ENCODE measurements at regions not wholly inside any gene's neighbourhood (a gene's known extent, or its start where the extent isn't known, plus 50 kb on each side); places are given as distances from the start of the nearest gene placed in this dataset.

- no peak for ATAC-seq
Observed at GRCh38 chrX:138287205-138287877, 424.2 kb downstream of the FGF13 start.

GRCh38 chrX:138294951-138295350 lies 416.6 kb downstream of the FGF13 start:
- no peak for ATAC-seq

GRCh38 chrX:138298268-138298667 lies 413.2 kb downstream of the FGF13 start:
- no peak for ATAC-seq

GRCh38 chrX:138345801-138346200 lies 365.7 kb downstream of the FGF13 start:
- ATAC-seq: no peak

- no peak for ATAC-seq
Observed at GRCh38 chrX:138349351-138349750, 362.2 kb downstream of the FGF13 start.

- ATAC-seq: no peak
Observed at GRCh38 chrX:138378876-138379275, 332.6 kb downstream of the FGF13 start.

- ATAC-seq: no peak
Observed at GRCh38 chrX:138408101-138408500, 303.4 kb downstream of the FGF13 start.

- no peak for ATAC-seq
Observed at GRCh38 chrX:138411048-138411447, 300.5 kb downstream of the FGF13 start.

All from esophagus mucosa (tissue), 1 donor.